ENCODE measurements at regions not wholly inside any gene's neighbourhood (a gene's known extent, or its start where the extent isn't known, plus 50 kb on each side); places are given as distances from the start of the nearest gene placed in this dataset.

GRCh38 chr6:142558786-142559185 is 257.0 kb downstream of the ADGRG6 start:
- no peak for TF ChIP-seq CTCF (IDR thresholded peaks at IDR 0.05; ENCODE audit: low read depth, low read length)
- H3K4me3 ChIP-seq (ENCODE audit: low read depth, low read length): no peak overlapping the region

- H3K4me3 ChIP-seq (ENCODE audit: low read depth, low read length): no peak overlapping the region
- no peak for TF ChIP-seq CTCF (IDR thresholded peaks at IDR 0.05; ENCODE audit: low read depth, low read length)
These were observed 259.9 kb downstream of the ADGRG6 start for GRCh38 chr6:142561511-142562265.

DNA sequence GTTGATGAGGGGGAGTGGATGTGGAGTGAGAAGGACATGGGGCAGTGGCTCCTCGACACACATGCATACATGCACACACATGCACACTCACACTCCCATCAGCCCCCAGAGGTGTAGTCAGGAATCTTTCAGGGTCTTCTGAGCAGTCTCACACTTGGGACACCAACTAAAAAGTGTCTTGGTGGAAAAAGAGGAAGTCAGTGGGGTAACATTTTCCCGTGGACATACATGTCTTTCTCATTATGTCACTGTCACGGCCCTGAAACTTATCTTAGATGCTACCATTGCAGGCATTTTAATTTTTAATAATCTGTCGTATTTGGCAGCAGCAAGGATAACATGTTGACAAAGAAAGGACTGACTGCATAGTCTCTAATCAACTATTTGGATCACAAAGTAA is 261.1 kb downstream of the ADGRG6 start:
- TF ChIP-seq CTCF (IDR thresholded peaks at IDR 0.05; ENCODE audit: low read depth, low read length): no peak
- H3K4me3 ChIP-seq (ENCODE audit: low read depth, low read length): no peak overlapping the region

DNA sequence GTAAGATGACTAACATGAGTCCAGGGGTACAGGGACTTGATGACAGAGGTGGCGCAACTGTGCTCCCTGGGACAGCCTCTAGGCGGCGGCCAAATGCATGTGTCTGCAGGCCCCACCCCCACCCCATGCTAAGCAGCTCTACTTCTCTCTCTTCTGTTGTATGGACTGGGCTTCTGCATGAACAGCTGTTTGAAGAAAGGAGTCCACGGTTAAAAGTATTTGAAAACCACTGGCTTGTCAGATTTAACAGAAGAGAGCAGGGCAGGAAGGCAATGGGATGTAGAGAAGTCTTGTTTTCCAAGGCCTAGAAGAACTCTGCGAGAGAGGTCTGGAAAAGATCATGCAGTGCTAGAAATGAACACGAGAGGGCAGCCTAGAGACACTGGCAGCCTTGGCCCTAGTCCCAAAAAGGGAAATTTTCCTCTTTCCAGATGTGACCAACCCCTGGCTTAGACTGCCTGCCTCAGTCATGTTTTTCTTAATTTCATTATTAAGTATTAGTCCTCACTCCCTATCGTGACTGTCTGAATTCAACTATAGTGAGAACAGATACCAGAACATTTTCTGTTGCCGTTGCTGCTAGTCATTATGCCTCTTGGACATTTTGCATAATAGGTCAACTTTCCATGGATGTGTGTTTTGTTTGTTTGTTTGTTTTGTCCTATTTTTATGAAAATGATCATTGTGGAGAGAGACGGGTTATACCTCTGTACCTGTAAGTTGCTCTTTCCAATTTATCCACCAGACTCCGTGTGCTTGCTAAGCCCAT is 265.0 kb downstream of the ADGRG6 start:
- TF ChIP-seq CTCF (IDR thresholded peaks at IDR 0.05; ENCODE audit: low read depth, low read length): peak; percentile 85
- H3K4me3 ChIP-seq (ENCODE audit: low read depth, low read length): no peak overlapping the region

DNA sequence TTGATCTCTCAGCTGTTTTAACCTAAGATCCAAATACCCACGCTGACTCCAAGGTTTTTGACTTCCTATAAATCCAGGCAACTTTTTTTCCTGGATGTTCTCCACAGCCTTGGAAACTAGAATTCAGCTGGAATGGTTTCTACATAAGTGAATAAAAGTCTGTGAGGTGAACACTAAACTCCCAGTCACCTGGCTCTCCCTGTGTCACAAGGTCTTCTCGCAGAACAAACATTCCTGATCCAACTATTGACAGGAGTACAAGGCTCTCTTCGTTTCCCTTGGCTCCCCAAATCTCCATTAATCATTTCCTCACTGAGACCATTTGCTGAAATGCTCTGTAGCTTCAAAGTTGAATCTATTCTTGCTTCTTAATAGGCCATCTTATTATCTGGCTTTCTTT is 265.7 kb downstream of the ADGRG6 start:
- H3K4me3 ChIP-seq (ENCODE audit: low read depth, low read length): no peak overlapping the region
- TF ChIP-seq CTCF (IDR thresholded peaks at IDR 0.05; ENCODE audit: low read depth, low read length): no peak

GRCh38 chr6:142568857-142569597 is 267.2 kb downstream of the ADGRG6 start:
- no peak for TF ChIP-seq CTCF (IDR thresholded peaks at IDR 0.05; ENCODE audit: low read depth, low read length)
- no peak overlapping the region for H3K4me3 ChIP-seq (ENCODE audit: low read depth, low read length)

All from WI38 (cell line).